C4-2B (cell line): ENCODE measurements at regions not wholly inside any gene's neighbourhood (a gene's known extent, or its start where the extent isn't known, plus 50 kb on each side); places are given as distances from the start of the nearest gene placed in this dataset.

ENCODE experiments used
- H3K27ac ChIP-seq: fragments of 450-650 bp; 2 replicates; pipeline ENCODE4 v1.5.1; 2017
- CTCF ChIP-seq: fragments of 450-650 bp; conservative IDR thresholded peaks from 2 replicates; pipeline ENCODE4 v1.5.1; 2017; ENCODE audit warnings: mild to moderate bottlenecking
- ZFX ChIP-seq: fragments of 450-650 bp; IDR thresholded peaks from 2 replicates; pipeline ENCODE4 v1.6.1; 2017

GRCh38 chr10:65843203-65843602 lies 1082.6 kb upstream of the LRRTM3 start:
- no peak overlapping the region for H3K27ac ChIP-seq
- TF ChIP-seq ZFX, result no peak
- TF ChIP-seq CTCF, result no peak

GRCh38 chr10:65845916-65846315 lies 1079.9 kb upstream of the LRRTM3 start:
- TF ChIP-seq ZFX (no peak), CTCF (no peak)
- H3K27ac ChIP-seq, result no peak overlapping the region

GRCh38 chr10:65846541-65846940 lies 1079.3 kb upstream of the LRRTM3 start:
- TF ChIP-seq ZFX (no peak), CTCF (no peak)
- H3K27ac ChIP-seq, result no peak overlapping the region

- no peak overlapping the region for H3K27ac ChIP-seq
- TF ChIP-seq CTCF (no peak), ZFX (no peak)
Observed at GRCh38 chr10:65846949-65847348, 1078.9 kb upstream of the LRRTM3 start.

GRCh38 chr10:65847436-65848230 lies 1078.2 kb upstream of the LRRTM3 start:
- TF ChIP-seq CTCF (no peak), ZFX (no peak)
- no peak overlapping the region for H3K27ac ChIP-seq

GRCh38 chr10:65858841-65859240 lies 1067.0 kb upstream of the LRRTM3 start:
- no peak overlapping the region for H3K27ac ChIP-seq
- no peak for TF ChIP-seq CTCF

GRCh38 chr10:65861249-65861648 lies 1064.6 kb upstream of the LRRTM3 start:
- TF ChIP-seq ZFX (no peak), CTCF (no peak)
- no peak overlapping the region for H3K27ac ChIP-seq
